Gastroesophageal sphincter (tissue), 3 donors: ENCODE measurements at regions not wholly inside any gene's neighbourhood (a gene's known extent, or its start where the extent isn't known, plus 50 kb on each side); places are given as distances from the start of the nearest gene placed in this dataset.

Experiments used
- EP300 ChIP-seq: sonication (generic); formaldehyde crosslinking; IDR thresholded peaks from one replicate; pipeline ENCODE4 v1.6.1; 2017; ENCODE audit warnings: antibody characterized with exemption, mild to moderate bottlenecking
- POLR2A ChIP-seq, 2 donors: fragments of 450-650 bp; IDR thresholded peaks; one replicate each; pipeline ENCODE4 v1.6.1; 2017; ENCODE audit warnings: antibody characterized with exemption in 2 of 2, mild to moderate bottlenecking in 2 of 2, moderate library complexity in 1 of 2
- POLR2AphosphoS5 ChIP-seq: sonication (generic); formaldehyde crosslinking; IDR thresholded peaks from one replicate; pipeline ENCODE4 v1.6.1; 2017; ENCODE audit warnings: antibody characterized with exemption
- TF ChIP-seq, protein P1 (sequence below), 4 experiments: fragments of 200-600 bp in 2 of 4; fragments of 450-650 bp in 2 of 4; sonication (generic) in 1 of 4; IDR thresholded peaks; one replicate each; pipeline ENCODE4 v1.5.1; 2017 to 2019; ENCODE audit warnings: antibody characterized with exemption in 4 of 4, mild to moderate bottlenecking in 2 of 4, moderate library complexity in 2 of 4

DNA sequence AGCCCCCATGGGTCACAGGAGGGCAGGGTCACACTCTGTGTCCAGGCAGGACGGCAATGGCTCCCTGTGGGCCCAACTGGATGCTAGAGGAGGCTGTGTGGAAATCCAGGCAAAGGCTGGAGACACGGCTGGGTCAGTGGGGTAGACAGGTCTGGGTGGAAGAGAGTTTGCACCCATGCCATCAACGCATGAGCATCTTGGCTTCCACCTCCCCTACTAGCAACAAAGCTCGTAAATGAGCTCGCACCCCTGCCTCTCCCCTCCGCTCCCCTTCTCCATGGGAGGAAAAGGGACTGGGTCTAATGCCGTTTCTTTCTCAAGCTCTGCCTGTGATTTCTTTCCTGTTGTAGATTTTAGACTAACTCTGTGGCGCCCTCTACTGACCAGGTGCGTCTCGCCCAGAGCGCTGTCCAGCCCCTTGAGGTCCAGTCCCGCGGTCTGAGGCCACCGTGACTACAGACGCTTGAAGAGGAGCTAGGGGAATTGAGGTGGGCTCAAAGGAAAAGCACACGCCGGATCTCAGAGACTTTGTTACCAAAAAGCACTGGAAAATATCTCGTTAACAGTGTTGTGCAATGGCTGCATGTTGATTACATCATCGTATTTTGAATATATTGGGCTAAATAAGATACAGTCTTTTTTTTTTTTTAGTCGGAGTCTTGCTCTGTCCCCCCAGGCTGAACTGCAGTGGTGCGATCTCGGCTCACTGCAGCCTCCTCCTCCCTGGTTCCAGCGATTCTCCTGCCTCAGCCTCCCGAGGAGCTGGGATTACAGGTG lies 50.7 kb upstream of the USP29 start:
- TF ChIP-seq, protein P1, sequence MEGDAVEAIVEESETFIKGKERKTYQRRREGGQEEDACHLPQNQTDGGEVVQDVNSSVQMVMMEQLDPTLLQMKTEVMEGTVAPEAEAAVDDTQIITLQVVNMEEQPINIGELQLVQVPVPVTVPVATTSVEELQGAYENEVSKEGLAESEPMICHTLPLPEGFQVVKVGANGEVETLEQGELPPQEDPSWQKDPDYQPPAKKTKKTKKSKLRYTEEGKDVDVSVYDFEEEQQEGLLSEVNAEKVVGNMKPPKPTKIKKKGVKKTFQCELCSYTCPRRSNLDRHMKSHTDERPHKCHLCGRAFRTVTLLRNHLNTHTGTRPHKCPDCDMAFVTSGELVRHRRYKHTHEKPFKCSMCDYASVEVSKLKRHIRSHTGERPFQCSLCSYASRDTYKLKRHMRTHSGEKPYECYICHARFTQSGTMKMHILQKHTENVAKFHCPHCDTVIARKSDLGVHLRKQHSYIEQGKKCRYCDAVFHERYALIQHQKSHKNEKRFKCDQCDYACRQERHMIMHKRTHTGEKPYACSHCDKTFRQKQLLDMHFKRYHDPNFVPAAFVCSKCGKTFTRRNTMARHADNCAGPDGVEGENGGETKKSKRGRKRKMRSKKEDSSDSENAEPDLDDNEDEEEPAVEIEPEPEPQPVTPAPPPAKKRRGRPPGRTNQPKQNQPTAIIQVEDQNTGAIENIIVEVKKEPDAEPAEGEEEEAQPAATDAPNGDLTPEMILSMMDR (IDR thresholded peaks at IDR 0.05), result peak in 1 of 4 experiments; percentile 20
- TF ChIP-seq EP300 (no peak), POLR2AphosphoS5 (no peak), POLR2A (IDR thresholded peaks at IDR 0.05) (no peak)
